Right cardiac atrium (tissue), 5 donors: ENCODE measurements at regions not wholly inside any gene's neighbourhood (a gene's known extent, or its start where the extent isn't known, plus 50 kb on each side); places are given as distances from the start of the nearest gene placed in this dataset.

ENCODE experiments used
- ATAC-seq, 2 donors: fragments of 200-7000 bp; cut with Tn5 transposase; one replicate each; pipeline versions ENCODE4 v1.8.0 to v1.9.1; 2020; ENCODE audit warnings: moderate library complexity in 2 of 2, mild to moderate bottlenecking in 1 of 2
- DNase-seq, 3 donors: peaks; one replicate each; pipeline ENCODE4 v3.0.0-alpha.2; 2020
- H3K27ac ChIP-seq: one replicate; pipeline ENCODE4 v1.5.1; 2013; ENCODE audit warnings: mild to moderate bottlenecking, low read length, control low read depth, moderate library complexity
- H3K27me3 ChIP-seq: one replicate; pipeline ENCODE4 v1.6.1; 2013; ENCODE audit not compliant: control insufficient read depth, insufficient read depth
- H3K4me1 ChIP-seq: one replicate; pipeline ENCODE4 v1.6.1; 2013; ENCODE audit warnings: low read length; ENCODE audit not compliant: control insufficient read depth, insufficient read depth
- H3K4me3 ChIP-seq: one replicate; pipeline ENCODE4 v1.5.1; 2013; ENCODE audit warnings: low read length, control low read depth
- H3K9me3 ChIP-seq: one replicate; pipeline ENCODE4 v1.6.1; 2013; ENCODE audit warnings: low read length; ENCODE audit not compliant: control insufficient read depth
- WGBS: extraction: QIAGEN DNeasy Blood & Tissue Kit; methylation state at CpG from one replicate; pipeline ENCODE4 v1.1.7; 2013; 5-methylcytosine and 5-hydroxymethylcytosine counted together
- intact Hi-C, 4 donors: fragments of 100-400 bp; cut with DNase I; formaldehyde crosslinking; loops; one replicate each; pipeline versions ENCODE4 v1.11.0 to v1.14.0; 2022 to 2023
- donor health status: healthy with polysubstance abuse.
- donor health status: DM: no; HTN: yes; CAD: no.
- donor health status: DM: no; HTN: no; CAD: no.
- donor health status: DM: no; HTN: yes; CAD: no; lungs with severe emphysema.
- donor health status: DM: yes; HTN: yes; CAD: no.

GRCh38 chr6:139623372-139623771 lies 248.9 kb upstream of the CITED2 start:
- intact Hi-C loops, result no loop called here
- no peaks in the 10 kb centered on the region for H3K9me3 ChIP-seq
- H3K4me3 ChIP-seq, result no peak overlapping the region
- no peaks in the 10 kb centered on the region for H3K27me3 ChIP-seq
- ATAC-seq, result no peak
- no peak overlapping the region for H3K27ac ChIP-seq
- 94% methylated on average over 4 of the region's 4 CpGs for WGBS
- DNase-seq, result no peak
- peaks cover 2% of the 10 kb centered on the region for H3K4me1 ChIP-seq

GRCh38 chr6:139613496-139613895 lies 239.0 kb upstream of the CITED2 start:
- H3K27me3 ChIP-seq, result no peaks in the 10 kb centered on the region
- H3K9me3 ChIP-seq, result no peaks in the 10 kb centered on the region
- 94% methylated on average over 1 of the region's 1 CpG for WGBS
- H3K27ac ChIP-seq, result no peak overlapping the region
- H3K4me3 ChIP-seq, result no peak overlapping the region
- H3K4me1 ChIP-seq, result no peaks in the 10 kb centered on the region
- ATAC-seq (no peak), DNase-seq (no peak)
- intact Hi-C loops, result no loop called here

GRCh38 chr6:139612135-139612465 lies 237.7 kb upstream of the CITED2 start:
- Histone ChIP-seq H3K4me1 (no peaks in the 10 kb centered on the region), H3K27me3 (no peaks in the 10 kb centered on the region), H3K27ac (no peak overlapping the region), H3K4me3 (no peak overlapping the region), H3K9me3 (no peaks in the 10 kb centered on the region)
- intact Hi-C loops, result no loop called here
- DNase-seq, result no peak
- no peak for ATAC-seq

- intact Hi-C loops, result no loop called here
- H3K4me1 ChIP-seq, result no peaks in the 10 kb centered on the region
Measured at GRCh38 chr6:139611327-139612134, 237.1 kb upstream of the CITED2 start.

GRCh38 chr6:139608466-139609261 lies 234.2 kb upstream of the CITED2 start:
- 76% methylated on average over 3 of the region's 3 CpGs for WGBS
- no peak for ATAC-seq
- no peaks in the 10 kb centered on the region for H3K27me3 ChIP-seq
- intact Hi-C loops, result no loop called here
- H3K4me1 ChIP-seq, result no peaks in the 10 kb centered on the region
- no peak for DNase-seq
- no peaks in the 10 kb centered on the region for H3K9me3 ChIP-seq
- H3K27ac ChIP-seq, result no peak overlapping the region
- H3K4me3 ChIP-seq, result no peak overlapping the region

More at GRCh38 chr6:139611327-139612134, 237.1 kb upstream of the CITED2 start:
- ATAC-seq (no peak), DNase-seq (no peak)
- 67% methylated on average over 8 of the region's 8 CpGs for WGBS
- H3K9me3 ChIP-seq, result no peaks in the 10 kb centered on the region
- no peak overlapping the region for H3K27ac ChIP-seq
- no peak overlapping the region for H3K4me3 ChIP-seq
- no peaks in the 10 kb centered on the region for H3K27me3 ChIP-seq

- Histone ChIP-seq H3K27me3 (no peaks in the 10 kb centered on the region), H3K9me3 (no peaks in the 10 kb centered on the region), H3K4me3 (no peak overlapping the region), H3K27ac (no peak overlapping the region), H3K4me1 (peaks cover 1% of the 10 kb centered on the region)
- ATAC-seq (peak; percentile 40 to 41), DNase-seq (no peak)
- WGBS, result 83% methylated on average over 3 of the region's 3 CpGs
- intact Hi-C loops, result no loop called here
Measured at GRCh38 chr6:139605350-139605749, 230.9 kb upstream of the CITED2 start.

- Histone ChIP-seq H3K9me3 (no peaks in the 10 kb centered on the region), H3K27me3 (no peaks in the 10 kb centered on the region), H3K4me3 (no peak overlapping the region), H3K4me1 (peaks cover 1% of the 10 kb centered on the region), H3K27ac (no peak overlapping the region)
- intact Hi-C loops, result no loop called here
- ATAC-seq (no peak), DNase-seq (no peak)
- WGBS, result 62% methylated on average over 2 of the region's 2 CpGs
Measured at GRCh38 chr6:139603581-139603980, 229.1 kb upstream of the CITED2 start.

- DNase-seq (no peak), ATAC-seq (no peak)
- Histone ChIP-seq H3K9me3 (no peaks in the 10 kb centered on the region), H3K4me1 (peaks cover 1% of the 10 kb centered on the region), H3K27me3 (no peaks in the 10 kb centered on the region), H3K4me3 (no peak overlapping the region), H3K27ac (no peak overlapping the region)
- WGBS, result 80% methylated on average over 2 of the region's 2 CpGs
- intact Hi-C loops, result no loop called here
Measured at GRCh38 chr6:139602577-139602976, 228.1 kb upstream of the CITED2 start.

GRCh38 chr6:139600919-139601475 lies 226.5 kb upstream of the CITED2 start:
- intact Hi-C loops, result no loop called here
- DNase-seq (no peak), ATAC-seq (no peak)
- 92% methylated on average over 2 of the region's 2 CpGs for WGBS
- H3K27me3 ChIP-seq, result no peaks in the 10 kb centered on the region
- no peak overlapping the region for H3K4me3 ChIP-seq
- peaks cover 1% of the 10 kb centered on the region for H3K4me1 ChIP-seq
- no peak overlapping the region for H3K27ac ChIP-seq
- no peaks in the 10 kb centered on the region for H3K9me3 ChIP-seq

GRCh38 chr6:139600343-139600742 lies 225.9 kb upstream of the CITED2 start:
- intact Hi-C loops, result no loop called here
- Histone ChIP-seq H3K27me3 (no peaks in the 10 kb centered on the region), H3K4me3 (no peak overlapping the region), H3K4me1 (peaks cover 1% of the 10 kb centered on the region), H3K27ac (no peak overlapping the region), H3K9me3 (no peaks in the 10 kb centered on the region)
- ATAC-seq, result no peak
- WGBS, result 91% methylated on average over 3 of the region's 3 CpGs
- no peak for DNase-seq
